Central memory CD8-positive, alpha-beta T cell (primary cell): ENCODE measurements at regions not wholly inside any gene's neighbourhood (a gene's known extent, or its start where the extent isn't known, plus 50 kb on each side); places are given as distances from the start of the nearest gene placed in this dataset.

Experiments used
- ATAC-seq: fragments of 150-1000 bp; cut with Tn5 transposase; replicated peaks from 2 replicates; pipeline ENCODE4 v1.10.0; 2022; ENCODE audit warnings: mild to moderate bottlenecking, moderate FRiP score, moderate number of reproducible peaks; ENCODE audit not compliant: poor library complexity, severe bottlenecking; ENCODE audit errors: extremely low read depth
- DNase-seq, 2 donors: peaks; one replicate each; pipeline ENCODE4 v3.0.0; 2021; ENCODE audit warnings: low spot score in 2 of 2
- H3K27ac Mint-ChIP-seq: one replicate; pipeline ENCODE4 v1.8.0; 2022; ENCODE audit warnings: low read depth, mild to moderate bottlenecking, moderate library complexity, mixed read lengths
- H3K27me3 Mint-ChIP-seq: one replicate; pipeline ENCODE4 v1.8.0; 2022; ENCODE audit warnings: mixed read lengths
- H3K36me3 Mint-ChIP-seq: one replicate; pipeline ENCODE4 v1.8.0; 2022; ENCODE audit warnings: mild to moderate bottlenecking, moderate library complexity, mixed read lengths; ENCODE audit not compliant: insufficient read depth
- H3K4me1 Mint-ChIP-seq: one replicate; pipeline ENCODE4 v1.8.0; 2022; ENCODE audit warnings: mixed read lengths
- H3K4me3 Mint-ChIP-seq: one replicate; pipeline ENCODE4 v1.8.0; 2022; ENCODE audit warnings: mild to moderate bottlenecking, moderate library complexity, mixed read lengths
- H3K9me3 Mint-ChIP-seq: one replicate; pipeline ENCODE4 v1.8.0; 2022; ENCODE audit warnings: mixed read lengths

DNA sequence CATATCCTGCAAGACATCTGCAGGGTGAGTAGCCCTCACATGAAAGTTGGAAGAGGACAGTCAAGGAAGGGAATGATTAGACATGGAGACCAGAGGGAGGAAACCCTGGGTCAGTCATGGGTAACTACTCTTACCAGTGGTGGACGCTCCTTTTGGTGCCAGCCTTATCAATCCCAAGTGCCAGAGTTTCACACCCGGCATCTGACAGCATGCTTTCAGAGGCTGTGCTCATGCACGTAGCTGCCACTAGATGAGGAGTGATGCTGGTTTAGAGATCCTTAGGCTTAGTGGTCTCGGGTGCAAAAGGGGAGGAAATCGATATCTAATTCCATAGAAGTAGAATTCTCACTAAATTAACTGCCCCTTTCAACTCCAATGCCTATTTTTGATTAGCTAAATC lies 100.8 kb downstream of the PLCE1 start:
- H3K27me3 Mint-ChIP-seq, result peaks cover 4% of the 10 kb centered on the region
- H3K36me3 Mint-ChIP-seq, result no peaks in the 10 kb centered on the region
- no peaks in the 10 kb centered on the region for H3K4me1 Mint-ChIP-seq
- no peak for DNase-seq
- no peak overlapping the region for H3K27ac Mint-ChIP-seq
- H3K9me3 Mint-ChIP-seq, result peaks cover 5% of the 10 kb centered on the region
- no peak overlapping the region for H3K4me3 Mint-ChIP-seq
- ATAC-seq, result no peak

- H3K4me3 Mint-ChIP-seq, result no peak overlapping the region
- DNase-seq (no peak), ATAC-seq (no peak)
- no peak overlapping the region for H3K27ac Mint-ChIP-seq
- H3K27me3 Mint-ChIP-seq, result peaks cover 26% of the 10 kb centered on the region
- peaks cover 5% of the 10 kb centered on the region for H3K9me3 Mint-ChIP-seq
- H3K4me1 Mint-ChIP-seq, result no peaks in the 10 kb centered on the region
- peaks cover 2% of the 10 kb centered on the region for H3K36me3 Mint-ChIP-seq
Measured at GRCh38 chr10:94097656-94098055, 103.9 kb downstream of the PLCE1 start.

DNA sequence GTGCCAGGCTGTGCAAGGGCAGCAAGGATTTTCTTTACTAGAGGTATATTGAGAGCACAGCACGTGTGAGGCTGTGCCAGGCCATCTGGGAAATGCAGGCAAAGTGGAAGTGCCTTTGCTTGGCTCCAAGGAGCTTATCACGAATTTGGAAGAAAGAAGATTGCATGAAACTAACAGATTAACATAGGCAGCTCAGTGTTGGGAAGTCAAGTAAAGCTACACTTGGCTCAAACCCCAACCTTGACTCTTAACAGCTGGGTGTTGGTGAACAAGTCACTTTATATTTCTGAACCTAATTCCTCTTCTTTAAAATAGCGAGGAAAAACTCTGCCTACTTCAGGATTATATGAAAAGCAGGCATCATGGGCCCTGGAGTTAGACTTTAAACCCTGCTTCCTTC lies 105.2 kb downstream of the PLCE1 start:
- Mint-ChIP-seq H3K27me3 (peaks cover 26% of the 10 kb centered on the region), H3K27ac (no peak overlapping the region)

DNA sequence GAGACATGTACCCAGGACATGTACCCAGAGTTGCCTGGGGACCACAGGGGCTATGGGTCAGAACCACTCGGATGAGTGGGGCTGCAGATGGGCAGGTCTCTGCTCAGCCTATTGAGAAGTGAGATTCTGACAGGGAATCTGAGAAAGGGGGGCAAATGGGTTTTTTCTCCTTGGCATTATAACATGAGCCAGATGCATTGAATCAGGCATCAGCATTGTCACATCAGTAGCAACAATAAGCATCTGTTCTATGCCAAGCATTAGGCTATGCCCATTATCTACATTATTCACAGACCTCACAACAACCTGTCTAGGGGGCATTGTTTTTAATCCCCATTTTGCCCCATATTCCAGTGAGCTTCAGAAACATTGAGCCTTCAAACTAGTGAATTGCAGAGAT lies 108.2 kb downstream of the PLCE1 start:
- Mint-ChIP-seq H3K4me1 (no peaks in the 10 kb centered on the region), H3K27me3 (peaks cover 26% of the 10 kb centered on the region), H3K36me3 (peaks cover 2% of the 10 kb centered on the region), H3K9me3 (no peaks in the 10 kb centered on the region), H3K4me3 (no peak overlapping the region), H3K27ac (no peak overlapping the region)
- DNase-seq (no peak), ATAC-seq (no peak)

More for the DNA sequence above, 105.2 kb downstream of the PLCE1 start:
- H3K4me3 Mint-ChIP-seq, result no peak overlapping the region
- no peak for ATAC-seq
- H3K36me3 Mint-ChIP-seq, result peaks cover 2% of the 10 kb centered on the region
- H3K9me3 Mint-ChIP-seq, result no peaks in the 10 kb centered on the region
- no peak for DNase-seq
- no peaks in the 10 kb centered on the region for H3K4me1 Mint-ChIP-seq

DNA sequence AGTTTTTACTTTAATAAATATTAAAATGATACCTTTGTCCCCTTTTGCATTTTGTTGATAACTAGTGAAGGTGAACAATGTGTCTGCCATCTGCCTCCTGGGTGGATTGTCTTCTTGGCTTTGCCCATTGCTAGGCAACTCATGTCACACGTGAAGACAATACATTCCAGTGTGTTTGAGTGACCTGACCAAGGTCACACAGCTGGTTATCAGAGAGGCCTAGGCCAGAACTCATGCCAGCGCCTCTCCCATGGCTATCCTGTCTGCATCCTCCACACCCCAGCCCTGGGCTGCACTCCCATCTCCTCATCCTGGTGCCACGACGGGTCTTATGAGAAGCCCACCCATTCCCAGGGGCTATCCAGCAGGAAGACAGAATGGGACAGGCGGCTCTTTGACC lies 108.7 kb downstream of the PLCE1 start:
- Mint-ChIP-seq H3K4me3 (no peak overlapping the region), H3K9me3 (no peaks in the 10 kb centered on the region), H3K27ac (no peak overlapping the region), H3K36me3 (peaks cover 2% of the 10 kb centered on the region), H3K27me3 (peaks cover 26% of the 10 kb centered on the region), H3K4me1 (no peaks in the 10 kb centered on the region)
- DNase-seq (no peak), ATAC-seq (no peak)

DNA sequence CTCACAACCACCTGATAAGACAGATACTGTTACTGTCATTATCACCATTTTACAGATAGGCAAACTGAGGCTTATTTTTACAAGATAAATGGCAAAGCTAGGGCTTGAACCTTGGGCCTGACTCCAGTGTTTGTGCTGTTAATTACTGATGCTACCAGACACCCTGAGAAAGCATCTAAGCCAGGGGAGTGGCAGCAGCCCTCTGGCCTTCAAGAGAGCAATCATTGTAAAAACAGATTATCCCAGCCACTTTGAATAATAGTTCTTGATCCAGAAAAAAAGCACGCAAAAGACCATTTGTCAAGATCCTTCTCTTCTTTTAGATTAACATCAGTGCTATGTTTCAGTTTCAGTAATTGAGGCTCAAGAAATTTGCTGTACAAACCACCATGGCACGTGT lies 109.5 kb downstream of the PLCE1 start:
- no peak overlapping the region for H3K4me3 Mint-ChIP-seq
- no peak for ATAC-seq

GRCh38 chr10:94103801-94104221 lies 110.1 kb downstream of the PLCE1 start:
- Mint-ChIP-seq H3K27me3 (peaks cover 31% of the 10 kb centered on the region), H3K27ac (no peak overlapping the region), H3K9me3 (no peaks in the 10 kb centered on the region), H3K4me1 (no peaks in the 10 kb centered on the region), H3K4me3 (no peak overlapping the region), H3K36me3 (peaks cover 2% of the 10 kb centered on the region)
- DNase-seq, result no peak
- ATAC-seq, result no peak

More for the DNA sequence above, 109.5 kb downstream of the PLCE1 start:
- Mint-ChIP-seq H3K27ac (no peak overlapping the region), H3K36me3 (peaks cover 2% of the 10 kb centered on the region), H3K27me3 (peaks cover 26% of the 10 kb centered on the region), H3K4me1 (no peaks in the 10 kb centered on the region), H3K9me3 (no peaks in the 10 kb centered on the region)
- DNase-seq, result no peak

DNA sequence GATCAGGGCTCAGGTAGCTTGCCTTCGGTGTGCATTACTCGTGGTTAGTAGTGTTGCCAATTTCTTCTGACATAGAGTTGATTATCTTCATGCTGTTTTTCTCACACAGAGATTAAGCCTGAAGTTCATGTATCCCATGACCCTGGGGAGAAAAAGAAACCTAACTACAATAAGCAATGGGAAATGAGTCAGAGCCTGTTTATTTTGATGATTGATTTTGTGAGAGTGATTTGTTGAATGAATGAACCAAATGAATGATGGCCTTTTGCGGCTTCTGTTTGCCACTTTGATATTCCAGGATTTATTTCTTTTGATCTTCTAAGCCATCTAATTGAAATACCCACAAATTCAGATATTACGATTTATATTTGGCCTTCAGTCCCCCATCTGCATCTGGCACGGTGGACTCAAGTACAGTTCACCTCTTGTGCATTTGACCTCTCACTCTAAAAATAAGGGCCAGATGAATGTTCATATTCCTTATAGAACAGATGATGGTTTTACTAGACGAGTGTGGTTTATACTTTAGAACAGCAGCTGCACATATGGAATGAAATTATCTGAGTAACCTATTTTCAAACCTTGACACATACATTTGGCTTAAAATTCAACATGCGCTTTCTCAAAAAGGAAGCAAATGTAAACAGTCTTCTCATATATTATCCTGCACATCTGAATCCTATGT lies 110.7 kb downstream of the PLCE1 start:
- Mint-ChIP-seq H3K36me3 (peaks cover 2% of the 10 kb centered on the region), H3K4me3 (no peak overlapping the region), H3K27me3 (peaks cover 30% of the 10 kb centered on the region), H3K4me1 (no peaks in the 10 kb centered on the region), H3K27ac (no peak overlapping the region), H3K9me3 (no peaks in the 10 kb centered on the region)
- DNase-seq, result no peak
- no peak for ATAC-seq

DNA sequence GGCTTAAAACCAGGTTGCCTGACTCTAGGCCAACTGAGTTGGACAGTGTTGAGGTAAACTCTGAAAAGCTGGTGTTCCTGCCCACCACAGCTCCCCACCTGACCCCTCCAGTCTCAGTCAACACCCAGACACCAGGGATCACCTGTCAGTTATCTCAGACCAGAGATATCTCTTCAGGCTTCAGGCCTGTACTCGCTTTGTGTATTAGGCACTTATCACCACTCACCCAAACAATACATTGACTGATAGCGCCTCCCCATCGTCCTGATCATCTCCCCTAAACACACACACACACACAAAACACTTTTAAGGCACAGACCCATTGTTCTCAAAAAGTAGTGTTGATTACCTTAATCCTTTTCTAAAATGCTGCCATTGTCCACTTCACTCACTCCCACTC lies 111.5 kb downstream of the PLCE1 start:
- Mint-ChIP-seq H3K27me3 (peaks cover 22% of the 10 kb centered on the region), H3K4me1 (no peaks in the 10 kb centered on the region), H3K9me3 (no peaks in the 10 kb centered on the region), H3K36me3 (peaks cover 2% of the 10 kb centered on the region), H3K27ac (no peak overlapping the region), H3K4me3 (no peak overlapping the region)
- DNase-seq (no peak), ATAC-seq (no peak)

DNA sequence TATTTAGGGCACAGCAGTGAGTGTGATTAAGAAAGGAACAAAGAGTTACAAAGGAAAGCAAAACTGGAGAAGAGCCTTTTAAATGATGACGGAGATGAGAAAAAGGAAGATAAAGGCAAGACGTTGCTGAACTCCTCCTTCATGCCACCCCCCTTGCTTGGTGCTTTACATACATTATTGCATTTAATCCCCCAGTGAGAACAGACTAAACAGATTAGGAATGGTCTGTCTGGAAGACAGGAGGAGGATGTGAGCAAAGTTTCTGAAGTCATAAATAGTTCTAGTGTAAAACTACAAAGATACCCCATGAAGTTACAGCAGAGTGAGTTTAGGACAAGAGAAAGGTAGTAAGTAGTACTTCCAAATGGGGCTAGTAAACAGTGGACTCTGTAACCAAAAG lies 113.5 kb downstream of the PLCE1 start:
- no peak overlapping the region for H3K4me3 Mint-ChIP-seq
- no peaks in the 10 kb centered on the region for H3K9me3 Mint-ChIP-seq
- peaks cover 7% of the 10 kb centered on the region for H3K27me3 Mint-ChIP-seq
- H3K4me1 Mint-ChIP-seq, result no peaks in the 10 kb centered on the region
- DNase-seq, result no peak
- peaks cover 2% of the 10 kb centered on the region for H3K36me3 Mint-ChIP-seq
- no peak overlapping the region for H3K27ac Mint-ChIP-seq
- no peak for ATAC-seq

DNA sequence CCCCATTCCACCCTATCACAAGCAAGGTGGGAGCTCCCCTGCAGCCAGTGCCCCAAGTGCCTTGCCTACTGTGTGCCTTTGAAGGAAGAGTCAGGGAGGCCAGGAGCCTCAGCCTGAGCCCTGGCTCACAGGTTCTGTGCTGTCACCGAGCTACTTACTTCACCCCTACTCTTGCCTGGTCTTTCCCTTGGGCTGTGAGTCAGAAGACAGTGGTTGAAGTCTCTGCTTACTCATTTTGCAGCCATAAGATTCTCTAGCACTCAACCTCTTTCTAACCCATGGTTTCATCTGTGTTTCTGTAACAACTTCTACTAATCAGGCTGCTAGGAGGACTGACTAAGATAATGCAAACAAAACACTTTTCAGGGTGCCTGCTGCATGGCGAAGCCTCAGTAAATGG lies 114.5 kb downstream of the PLCE1 start:
- Mint-ChIP-seq H3K4me1 (no peaks in the 10 kb centered on the region), H3K27me3 (peaks cover 7% of the 10 kb centered on the region), H3K27ac (no peak overlapping the region), H3K9me3 (no peaks in the 10 kb centered on the region), H3K4me3 (no peak overlapping the region), H3K36me3 (no peaks in the 10 kb centered on the region)
- ATAC-seq, result no peak
- DNase-seq, result no peak

- DNase-seq (no peak), ATAC-seq (no peak)
- no peaks in the 10 kb centered on the region for H3K36me3 Mint-ChIP-seq
- no peak overlapping the region for H3K27ac Mint-ChIP-seq
- H3K27me3 Mint-ChIP-seq, result peaks cover 7% of the 10 kb centered on the region
- no peaks in the 10 kb centered on the region for H3K4me1 Mint-ChIP-seq
- H3K9me3 Mint-ChIP-seq, result peaks cover 5% of the 10 kb centered on the region
- H3K4me3 Mint-ChIP-seq, result no peak overlapping the region
Measured at GRCh38 chr10:94111367-94111766, 117.6 kb downstream of the PLCE1 start.

DNA sequence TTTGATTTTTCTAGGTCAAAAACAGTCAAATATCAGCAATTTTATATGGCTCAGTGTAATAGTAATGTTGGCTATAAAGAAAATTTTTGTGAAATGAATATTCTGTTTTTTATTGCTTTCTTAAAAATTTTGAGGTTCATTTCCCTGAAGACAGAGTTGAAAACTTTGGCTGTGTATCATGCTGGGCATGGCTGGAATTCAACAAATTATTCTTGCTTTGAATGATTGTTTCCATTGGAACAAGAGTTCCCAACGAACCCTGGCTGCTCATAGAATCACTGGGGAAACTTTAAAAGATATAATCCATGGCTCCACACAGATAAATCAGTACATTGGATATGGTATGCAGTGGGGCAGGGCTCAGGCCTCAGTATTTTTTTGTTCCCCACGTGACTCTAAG lies 118.6 kb downstream of the PLCE1 start:
- peaks cover 5% of the 10 kb centered on the region for H3K9me3 Mint-ChIP-seq
- H3K27me3 Mint-ChIP-seq, result peaks cover 7% of the 10 kb centered on the region
- H3K27ac Mint-ChIP-seq, result no peak overlapping the region
- no peak overlapping the region for H3K4me3 Mint-ChIP-seq
- ATAC-seq, result no peak
- no peak for DNase-seq
- H3K36me3 Mint-ChIP-seq, result no peaks in the 10 kb centered on the region
- no peaks in the 10 kb centered on the region for H3K4me1 Mint-ChIP-seq
